Suprapubic skin (tissue), 4 donors: ENCODE measurements at regions not wholly inside any gene's neighbourhood (a gene's known extent, or its start where the extent isn't known, plus 50 kb on each side); places are given as distances from the start of the nearest gene placed in this dataset.

ENCODE experiments used
- EP300 ChIP-seq: sonication (generic); formaldehyde crosslinking; IDR thresholded peaks from one replicate; pipeline ENCODE4 v1.6.1; 2017; ENCODE audit warnings: antibody characterized with exemption
- POLR2A ChIP-seq, 2 donors: fragments of 450-650 bp; IDR thresholded peaks; one replicate each; pipeline ENCODE4 v1.6.1; 2017; ENCODE audit warnings: antibody characterized with exemption in 2 of 2, mild to moderate bottlenecking in 2 of 2, moderate library complexity in 2 of 2
- POLR2AphosphoS5 ChIP-seq, 3 donors: sonication (generic); formaldehyde crosslinking; IDR thresholded peaks; one replicate each; pipeline ENCODE4 v1.6.1; 2017; ENCODE audit warnings: antibody characterized with exemption in 3 of 3
- TF ChIP-seq, protein P1 (sequence below), 2 donors: fragments of 200-600 bp in 1 of 2; fragments of 450-650 bp in 1 of 2; sonication (generic) in 1 of 2; IDR thresholded peaks; one replicate each; pipeline ENCODE4 v1.5.1; 2016 to 2019; ENCODE audit warnings: antibody characterized with exemption in 2 of 2, mild to moderate bottlenecking in 1 of 2, moderate library complexity in 1 of 2

DNA sequence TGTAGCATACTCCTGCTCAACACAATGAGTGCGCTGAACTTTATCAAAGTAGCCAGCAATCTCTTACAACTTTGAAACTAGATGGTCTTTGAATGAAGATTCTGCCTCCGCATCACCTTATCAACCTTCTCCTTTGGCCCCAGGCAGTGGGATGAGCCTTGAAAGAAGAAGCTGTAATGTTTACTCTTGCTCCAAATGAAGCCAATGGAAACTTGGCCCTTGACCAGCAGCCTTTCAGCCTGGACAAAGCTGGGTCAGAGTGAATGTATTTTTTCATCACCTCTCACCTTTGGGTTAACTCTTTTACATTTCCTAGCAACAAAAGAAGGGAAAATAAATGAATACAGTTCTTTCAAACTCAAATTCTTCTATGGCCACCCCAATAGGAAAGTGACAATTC lies 359.1 kb downstream of the KCNA4 start:
- TF ChIP-seq, protein P1, sequence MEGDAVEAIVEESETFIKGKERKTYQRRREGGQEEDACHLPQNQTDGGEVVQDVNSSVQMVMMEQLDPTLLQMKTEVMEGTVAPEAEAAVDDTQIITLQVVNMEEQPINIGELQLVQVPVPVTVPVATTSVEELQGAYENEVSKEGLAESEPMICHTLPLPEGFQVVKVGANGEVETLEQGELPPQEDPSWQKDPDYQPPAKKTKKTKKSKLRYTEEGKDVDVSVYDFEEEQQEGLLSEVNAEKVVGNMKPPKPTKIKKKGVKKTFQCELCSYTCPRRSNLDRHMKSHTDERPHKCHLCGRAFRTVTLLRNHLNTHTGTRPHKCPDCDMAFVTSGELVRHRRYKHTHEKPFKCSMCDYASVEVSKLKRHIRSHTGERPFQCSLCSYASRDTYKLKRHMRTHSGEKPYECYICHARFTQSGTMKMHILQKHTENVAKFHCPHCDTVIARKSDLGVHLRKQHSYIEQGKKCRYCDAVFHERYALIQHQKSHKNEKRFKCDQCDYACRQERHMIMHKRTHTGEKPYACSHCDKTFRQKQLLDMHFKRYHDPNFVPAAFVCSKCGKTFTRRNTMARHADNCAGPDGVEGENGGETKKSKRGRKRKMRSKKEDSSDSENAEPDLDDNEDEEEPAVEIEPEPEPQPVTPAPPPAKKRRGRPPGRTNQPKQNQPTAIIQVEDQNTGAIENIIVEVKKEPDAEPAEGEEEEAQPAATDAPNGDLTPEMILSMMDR (IDR thresholded peaks at IDR 0.05) = no peak
- no peak for TF ChIP-seq EP300
- TF ChIP-seq POLR2AphosphoS5 (IDR thresholded peaks at IDR 0.05) = no peak
- TF ChIP-seq POLR2A (IDR thresholded peaks at IDR 0.05) = no peak
